ENCODE measurements at regions not wholly inside any gene's neighbourhood (a gene's known extent, or its start where the extent isn't known, plus 50 kb on each side); places are given as distances from the start of the nearest gene placed in this dataset.

GRCh38 chr13:85632526-85633195 is 166.6 kb downstream of the SLITRK6 start:
- intact Hi-C loops (cut with micrococcal nuclease; ENCODE audit: unreplicated experiment), result no loop called here
- ChIA-PET POLR2A (ENCODE audit: unreplicated experiment) (no interaction called here), CTCF (interaction anchor here (0.6 kb wide), 1 partner anchor 84 kb away, joined by 3 read pairs; no protein-coding TSS in a partner anchor)
- BruUV-seq (replicated peaks), result no TSS peak
- Histone ChIP-seq H3K27me3 (ENCODE audit: insufficient read depth, low read depth) (no peaks in the 10 kb centered on the region), H3K79me2 (ENCODE audit: low read depth) (no peaks in the 10 kb centered on the region), H3F3A (ENCODE audit: insufficient read depth, low read depth) (no peaks in the 10 kb centered on the region), H3K4me2 (no peak overlapping the region), H4K20me1 (ENCODE audit: insufficient read depth) (no peaks in the 10 kb centered on the region), H3K36me3 (ENCODE audit: low read depth) (no peaks in the 10 kb centered on the region), H2AFZ (no peak overlapping the region), H3K9me3 (ENCODE audit: insufficient read depth, low read depth) (no peaks in the 10 kb centered on the region), H3K4me1 (replicated peaks; ENCODE audit: insufficient read depth) (no peaks in the 10 kb centered on the region), H3K9me2 (ENCODE audit: insufficient read depth) (no peaks in the 10 kb centered on the region), H3K4me3 (no peak overlapping the region), H3K27ac (no peak overlapping the region)
- DNase-seq, result no peak
- TF ChIP-seq EZH2 (IDR thresholded peaks at IDR 0.05; ENCODE audit: low read depth) (no peak), CTCF (conservative IDR thresholded peaks at IDR 0.05) (no peak)

DNA sequence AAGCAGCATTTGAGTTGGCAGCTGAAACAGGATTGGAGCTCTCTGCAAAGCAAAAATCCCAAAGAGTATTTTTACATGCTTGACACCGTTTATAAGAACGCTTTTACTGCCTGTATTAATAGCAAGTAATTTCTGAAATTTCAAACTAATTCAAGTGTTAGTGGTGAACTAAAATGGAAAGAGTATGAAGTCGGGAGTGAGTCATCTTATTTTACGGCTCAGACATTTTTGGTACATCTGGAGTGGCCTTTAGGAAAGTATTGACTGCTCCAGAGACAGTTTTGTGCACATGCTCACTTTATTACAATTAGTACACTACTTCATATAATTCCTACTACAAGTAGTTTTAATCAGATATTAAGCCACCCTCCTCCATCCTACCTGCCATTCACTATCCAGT is 167.4 kb downstream of the SLITRK6 start:
- ChIA-PET POLR2A (ENCODE audit: unreplicated experiment) (no interaction called here), CTCF (no interaction called here)
- DNase-seq, result no peak
- H3K27ac ChIP-seq, result no peak overlapping the region
- H3K9me2 ChIP-seq (ENCODE audit: insufficient read depth), result no peaks in the 10 kb centered on the region
- no peaks in the 10 kb centered on the region for H4K20me1 ChIP-seq (ENCODE audit: insufficient read depth)
- no peaks in the 10 kb centered on the region for H3K9me3 ChIP-seq (ENCODE audit: insufficient read depth, low read depth)
- no peaks in the 10 kb centered on the region for H3F3A ChIP-seq (ENCODE audit: insufficient read depth, low read depth)
- no TSS peak for BruUV-seq (replicated peaks)
- H3K4me2 ChIP-seq, result no peak overlapping the region
- H3K4me3 ChIP-seq, result no peak overlapping the region
- TF ChIP-seq EZH2 (IDR thresholded peaks at IDR 0.05; ENCODE audit: low read depth), result no peak
- no peak for TF ChIP-seq CTCF (conservative IDR thresholded peaks at IDR 0.05)
- H3K27me3 ChIP-seq (ENCODE audit: insufficient read depth, low read depth), result no peaks in the 10 kb centered on the region
- H3K36me3 ChIP-seq (ENCODE audit: low read depth), result no peaks in the 10 kb centered on the region
- H3K79me2 ChIP-seq (ENCODE audit: low read depth), result no peaks in the 10 kb centered on the region
- intact Hi-C loops (cut with micrococcal nuclease; ENCODE audit: unreplicated experiment), result no loop called here
- H2AFZ ChIP-seq, result no peak overlapping the region
- no peaks in the 10 kb centered on the region for H3K4me1 ChIP-seq (replicated peaks; ENCODE audit: insufficient read depth)

DNA sequence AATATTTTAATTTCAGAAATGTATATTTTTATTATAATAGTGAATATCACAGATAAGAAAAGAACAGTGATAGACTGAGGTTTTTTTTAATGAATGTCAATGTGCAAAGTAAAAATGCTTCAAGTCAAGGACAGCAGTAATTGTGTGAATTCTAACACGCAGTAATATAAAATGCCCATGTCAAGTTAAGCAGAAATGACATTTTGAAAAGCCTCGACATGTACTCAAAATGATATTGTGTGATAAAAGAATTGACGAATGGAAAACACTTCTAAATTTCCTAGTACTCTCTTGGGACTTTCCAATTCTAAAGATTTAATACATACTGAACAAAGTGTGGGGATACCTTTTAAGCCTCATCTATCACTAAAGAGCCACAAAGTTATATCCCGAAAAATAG is 172.6 kb downstream of the SLITRK6 start:
- no peak overlapping the region for H3K4me3 ChIP-seq
- H2AFZ ChIP-seq, result no peak overlapping the region
- intact Hi-C loops (cut with micrococcal nuclease; ENCODE audit: unreplicated experiment), result no loop called here
- TF ChIP-seq CTCF (conservative IDR thresholded peaks at IDR 0.05) (no peak), EZH2 (IDR thresholded peaks at IDR 0.05; ENCODE audit: low read depth) (no peak)
- no peaks in the 10 kb centered on the region for H3K27me3 ChIP-seq (ENCODE audit: insufficient read depth, low read depth)
- H3K36me3 ChIP-seq (ENCODE audit: low read depth), result no peaks in the 10 kb centered on the region
- no peaks in the 10 kb centered on the region for H4K20me1 ChIP-seq (ENCODE audit: insufficient read depth)
- BruUV-seq (replicated peaks), result no TSS peak
- H3K4me2 ChIP-seq, result no peak overlapping the region
- no peak overlapping the region for H3K27ac ChIP-seq
- H3K9me2 ChIP-seq (ENCODE audit: insufficient read depth), result no peaks in the 10 kb centered on the region
- H3F3A ChIP-seq (ENCODE audit: insufficient read depth, low read depth), result no peaks in the 10 kb centered on the region
- CTCF ChIA-PET, result no interaction called here
- POLR2A ChIA-PET (ENCODE audit: unreplicated experiment), result no interaction called here
- no peaks in the 10 kb centered on the region for H3K79me2 ChIP-seq (ENCODE audit: low read depth)
- H3K9me3 ChIP-seq (ENCODE audit: insufficient read depth, low read depth), result no peaks in the 10 kb centered on the region
- no peak for DNase-seq
- H3K4me1 ChIP-seq (replicated peaks; ENCODE audit: insufficient read depth), result no peaks in the 10 kb centered on the region

All from PC-9 (cell line).